Neural progenitor cell (in vitro differentiated cells): ENCODE measurements at regions not wholly inside any gene's neighbourhood (a gene's known extent, or its start where the extent isn't known, plus 50 kb on each side); places are given as distances from the start of the nearest gene placed in this dataset.
"Not testable (repeated sequence)": the region's sequence is repeated elsewhere in the genome, so short reads cannot be mapped to it uniquely, and the experiment has no call there.

Source experiments
- EZH2 ChIP-seq: fragments of 200-600 bp; sonication (generic); IDR thresholded peaks from 2 replicates; pipeline ENCODE4 v1.6.1; 2017; ENCODE audit warnings: antibody characterized with exemption, mild to moderate bottlenecking, moderate library complexity
- EZH2phosphoT487 ChIP-seq: fragments of 200-600 bp; sonication (generic); IDR thresholded peaks from 2 replicates; pipeline ENCODE4 v1.6.1; 2017; ENCODE audit warnings: antibody characterized with exemption
- TF ChIP-seq, protein P1 (sequence below): fragments of 200-600 bp; sonication (generic); IDR thresholded peaks from 2 replicates; pipeline ENCODE4 v1.5.1; 2017; ENCODE audit warnings: antibody characterized with exemption, mild to moderate bottlenecking

DNA sequence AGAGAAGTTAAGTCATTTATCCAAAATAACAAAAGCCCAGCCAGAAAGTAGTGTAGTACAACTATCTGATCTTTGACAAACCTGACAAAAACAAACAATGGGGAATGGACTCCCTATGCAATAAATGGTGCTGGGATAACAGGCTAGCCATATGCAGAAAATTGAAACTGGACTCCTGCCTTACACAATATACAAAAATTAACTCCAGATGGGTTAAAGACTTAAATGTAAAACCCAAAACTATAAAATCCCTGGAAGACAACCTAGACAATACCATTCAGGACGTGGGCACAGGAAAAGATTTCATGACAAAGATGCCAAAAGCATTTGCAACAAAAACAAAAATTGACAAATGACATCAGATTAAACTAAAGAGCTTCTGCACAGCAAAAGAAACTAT, 561.4 kb upstream of the CHAC2 start:
- TF ChIP-seq, protein P1, sequence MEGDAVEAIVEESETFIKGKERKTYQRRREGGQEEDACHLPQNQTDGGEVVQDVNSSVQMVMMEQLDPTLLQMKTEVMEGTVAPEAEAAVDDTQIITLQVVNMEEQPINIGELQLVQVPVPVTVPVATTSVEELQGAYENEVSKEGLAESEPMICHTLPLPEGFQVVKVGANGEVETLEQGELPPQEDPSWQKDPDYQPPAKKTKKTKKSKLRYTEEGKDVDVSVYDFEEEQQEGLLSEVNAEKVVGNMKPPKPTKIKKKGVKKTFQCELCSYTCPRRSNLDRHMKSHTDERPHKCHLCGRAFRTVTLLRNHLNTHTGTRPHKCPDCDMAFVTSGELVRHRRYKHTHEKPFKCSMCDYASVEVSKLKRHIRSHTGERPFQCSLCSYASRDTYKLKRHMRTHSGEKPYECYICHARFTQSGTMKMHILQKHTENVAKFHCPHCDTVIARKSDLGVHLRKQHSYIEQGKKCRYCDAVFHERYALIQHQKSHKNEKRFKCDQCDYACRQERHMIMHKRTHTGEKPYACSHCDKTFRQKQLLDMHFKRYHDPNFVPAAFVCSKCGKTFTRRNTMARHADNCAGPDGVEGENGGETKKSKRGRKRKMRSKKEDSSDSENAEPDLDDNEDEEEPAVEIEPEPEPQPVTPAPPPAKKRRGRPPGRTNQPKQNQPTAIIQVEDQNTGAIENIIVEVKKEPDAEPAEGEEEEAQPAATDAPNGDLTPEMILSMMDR: not testable (repeated sequence)
- TF ChIP-seq EZH2, EZH2phosphoT487: not testable (repeated sequence)
